ENCODE measurements at regions not wholly inside any gene's neighbourhood (a gene's known extent, or its start where the extent isn't known, plus 50 kb on each side); places are given as distances from the start of the nearest gene placed in this dataset.

- no peaks in the 10 kb centered on the region for H4K20me1 ChIP-seq (ENCODE audit: insufficient read depth, low read length)
- DNase-seq (no peak), ATAC-seq (ENCODE audit: insufficient read depth, low read depth) (no peak)
- H3K9me3 ChIP-seq (ENCODE audit: insufficient read depth, low read length, severe bottlenecking) = peaks cover 3% of the 10 kb centered on the region
- no peak overlapping the region for H3K9ac ChIP-seq (ENCODE audit: low read depth, low read length)
- no peaks in the 10 kb centered on the region for H3K27me3 ChIP-seq (ENCODE audit: insufficient read depth, low read length, poor library complexity)
- H3K36me3 ChIP-seq (ENCODE audit: insufficient read depth, low read length) = no peaks in the 10 kb centered on the region
- H3K79me2 ChIP-seq (ENCODE audit: insufficient read depth, low read length) = no peaks in the 10 kb centered on the region
- H2AFZ ChIP-seq (ENCODE audit: low read depth, low read length) = 0 out of 2 replicates have a peak overlapping the region, but pooled peaks have one; percentile 12
- no peak for TF ChIP-seq CTCF (IDR thresholded peaks at IDR 0.05; ENCODE audit: borderline replicate concordance, extremely low read depth, low read length, poor library complexity, severe bottlenecking)
- TF ChIP-seq EZH2 (IDR thresholded peaks at IDR 0.05; ENCODE audit: borderline replicate concordance, low read depth, low read length, severe bottlenecking) = no peak
- no peak overlapping the region for H3K4me2 ChIP-seq (ENCODE audit: insufficient read depth, low read length)
- H3K4me1 ChIP-seq (ENCODE audit: insufficient read depth, low read length) = peaks cover 18% of the 10 kb centered on the region
- H3K27ac ChIP-seq (ENCODE audit: low read length) = no peak overlapping the region
- H3K4me3 ChIP-seq (ENCODE audit: low read depth in 1 of 2, low read length in 2 of 2) = no peak overlapping the region
These were observed 1211.5 kb upstream of the CDH9 start for GRCh38 chr5:28249771-28250415.

- H2AFZ ChIP-seq (ENCODE audit: low read depth, low read length) = peak overlapping the region; percentile 45; the same call in 1 of the 2 replicates
- no peak overlapping the region for H3K9ac ChIP-seq (ENCODE audit: low read depth, low read length)
- no peaks in the 10 kb centered on the region for H3K27me3 ChIP-seq (ENCODE audit: insufficient read depth, low read length, poor library complexity)
- H3K36me3 ChIP-seq (ENCODE audit: insufficient read depth, low read length) = no peaks in the 10 kb centered on the region
- no peak overlapping the region for H3K4me2 ChIP-seq (ENCODE audit: insufficient read depth, low read length)
- DNase-seq = no peak
- no peaks in the 10 kb centered on the region for H3K4me1 ChIP-seq (ENCODE audit: insufficient read depth, low read length)
- ATAC-seq (ENCODE audit: insufficient read depth, low read depth) = no peak
- H3K9me3 ChIP-seq (ENCODE audit: insufficient read depth, low read length, severe bottlenecking) = no peaks in the 10 kb centered on the region
- H3K27ac ChIP-seq (ENCODE audit: low read length) = no peak overlapping the region
- TF ChIP-seq CTCF (IDR thresholded peaks at IDR 0.05; ENCODE audit: borderline replicate concordance, extremely low read depth, low read length, poor library complexity, severe bottlenecking) (no peak), EZH2 (IDR thresholded peaks at IDR 0.05; ENCODE audit: borderline replicate concordance, low read depth, low read length, severe bottlenecking) (no peak)
- no peaks in the 10 kb centered on the region for H3K79me2 ChIP-seq (ENCODE audit: insufficient read depth, low read length)
- no peak overlapping the region for H3K4me3 ChIP-seq (ENCODE audit: low read depth in 1 of 2, low read length in 2 of 2)
- no peaks in the 10 kb centered on the region for H4K20me1 ChIP-seq (ENCODE audit: insufficient read depth, low read length)
These were observed 1196.1 kb upstream of the CDH9 start for GRCh38 chr5:28234356-28234968.

GRCh38 chr5:28226407-28226806 is 1188.0 kb upstream of the CDH9 start:
- Histone ChIP-seq H3K79me2 (ENCODE audit: insufficient read depth, low read length) (no peaks in the 10 kb centered on the region), H3K27me3 (ENCODE audit: insufficient read depth, low read length, poor library complexity) (no peaks in the 10 kb centered on the region), H2AFZ (ENCODE audit: low read depth, low read length) (no peak overlapping the region), H3K9me3 (ENCODE audit: insufficient read depth, low read length, severe bottlenecking) (no peaks in the 10 kb centered on the region), H3K36me3 (ENCODE audit: insufficient read depth, low read length) (no peaks in the 10 kb centered on the region), H3K4me3 (ENCODE audit: low read depth in 1 of 2, low read length in 2 of 2) (no peak overlapping the region), H3K27ac (ENCODE audit: low read length) (no peak overlapping the region), H3K9ac (ENCODE audit: low read depth, low read length) (no peak overlapping the region), H3K4me2 (ENCODE audit: insufficient read depth, low read length) (no peak overlapping the region), H3K4me1 (ENCODE audit: insufficient read depth, low read length) (peaks cover 5% of the 10 kb centered on the region; the same call in 1 of the 2 replicates), H4K20me1 (ENCODE audit: insufficient read depth, low read length) (no peaks in the 10 kb centered on the region)
- DNase-seq = no peak
- no peak for TF ChIP-seq CTCF (IDR thresholded peaks at IDR 0.05; ENCODE audit: borderline replicate concordance, extremely low read depth, low read length, poor library complexity, severe bottlenecking)
- TF ChIP-seq EZH2 (IDR thresholded peaks at IDR 0.05; ENCODE audit: borderline replicate concordance, low read depth, low read length, severe bottlenecking) = no peak
- ATAC-seq (ENCODE audit: insufficient read depth, low read depth) = no peak; the same call in 2 of the 3 replicates

Measured in DND-41 (cell line).